Pancreas (tissue), 10 donors: ENCODE measurements at regions not wholly inside any gene's neighbourhood (a gene's known extent, or its start where the extent isn't known, plus 50 kb on each side); places are given as distances from the start of the nearest gene placed in this dataset.
A peak's percentile ranks its signal among the peaks of the same experiment; 100 is the strongest.

Experiments
- ATAC-seq, 4 donors: fragments of 200-7000 bp; cut with Tn5 transposase; one replicate each; pipeline versions ENCODE4 v1.8.0 to v1.9.1; 2020; ENCODE audit warnings: mild to moderate bottlenecking in 4 of 4, moderate library complexity in 4 of 4
- DNase-seq, 6 donors: peaks; one replicate each; pipeline ENCODE4 v3.0.0-alpha.2; 2020
- FAIRE-seq: peaks from 2 replicates; lab custom pipeline; 2012; peaks lifted over from hg19 to GRCh38; lab: Jason Lieb, UNC
- H3K27ac ChIP-seq, 4 donors: fragments of 200-600 bp; sonication (generic); 1 replicate in 3 of 4; 2 replicates in 1 of 4; pipeline versions ENCODE4 v1.5.0 to v1.8.0; 2020
- H3K27me3 ChIP-seq, 4 donors: fragments of 200-600 bp; one replicate each; pipeline ENCODE4 v1.8.0; 2021
- H3K36me3 ChIP-seq, 3 donors: fragments of 200-600 bp; sonication (generic) in 1 of 3; one replicate each; pipeline versions ENCODE4 v1.5.0 to v1.8.0; 2020 to 2021
- H3K4me1 ChIP-seq, 3 donors: fragments of 200-600 bp; one replicate each; pipeline ENCODE4 v1.8.0; 2021
- H3K4me3 ChIP-seq, 4 donors: fragments of 200-600 bp; sonication (generic) in 2 of 4; one replicate each; pipeline versions ENCODE4 v1.5.0 to v1.8.0; 2020 to 2021
- H3K9me3 ChIP-seq, 4 donors: fragments of 200-600 bp; one replicate each; pipeline ENCODE4 v1.8.0; 2021
- WGBS, 2 donors: extraction: QIAGEN DNeasy Blood & Tissue Kit; methylation state at CpG; one replicate each; pipeline ENCODE4 v1.1.7; 2013; 5-methylcytosine and 5-hydroxymethylcytosine counted together
- intact Hi-C, 3 donors: fragments of 100-400 bp; cut with DNase I; formaldehyde crosslinking; loops; one replicate each; pipeline versions ENCODE4 v1.11.1 to v1.14.2; 2022
- TF ChIP-seq, protein P1 (sequence below), 4 donors: fragments of 200-600 bp; sonication (generic) in 3 of 4; IDR thresholded peaks; one replicate each; pipeline versions ENCODE4 v1.5.0 to v1.8.0; 2021; ENCODE audit warnings: antibody characterized with exemption in 4 of 4
- donor health status: healthy with polysubstance abuse.
- donor health status: DM: no; HTN: no; CAD: no; lungs with moderate emphysema.
- donor health status: DM: no; HTN: no; CAD: no.
- donor health status: control.
- donor health status: control.
- donor health status: Bipolar disorder and iron deficiency.
- donor health status: DM: yes; HTN: yes; CAD: no.
- donor health status: DM: no; HTN: no; CAD: no.
- donor health status: DM: no; HTN: no; CAD: no.
- donor health status: DM: yes; HTN: yes; CAD: no.

DNA sequence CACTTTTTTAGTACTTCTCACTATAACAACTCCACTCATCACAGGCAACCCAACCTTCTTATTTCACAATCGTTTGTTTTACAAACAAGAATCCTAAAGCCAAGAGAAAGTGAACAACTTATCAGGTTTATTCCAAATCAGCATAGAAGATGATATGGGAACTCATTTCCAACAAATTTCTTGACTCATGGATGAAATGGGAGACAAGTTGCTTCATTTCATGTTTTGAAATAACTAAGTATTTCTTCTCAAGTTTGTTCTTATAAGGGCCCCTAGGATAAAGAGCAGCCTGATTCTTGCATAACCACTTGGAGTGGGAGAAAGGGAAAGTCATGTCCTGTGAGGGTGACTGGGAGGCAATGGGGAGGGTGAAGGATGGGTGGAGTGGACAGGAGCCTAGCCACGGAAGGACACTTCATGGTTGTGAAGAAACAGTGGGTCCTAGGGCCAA, 168.3 kb downstream of the DUSP6 start:
- intact Hi-C loops: no loop called here
- H3K36me3 ChIP-seq: no peaks in the 10 kb centered on the region
- TF ChIP-seq, protein P1, sequence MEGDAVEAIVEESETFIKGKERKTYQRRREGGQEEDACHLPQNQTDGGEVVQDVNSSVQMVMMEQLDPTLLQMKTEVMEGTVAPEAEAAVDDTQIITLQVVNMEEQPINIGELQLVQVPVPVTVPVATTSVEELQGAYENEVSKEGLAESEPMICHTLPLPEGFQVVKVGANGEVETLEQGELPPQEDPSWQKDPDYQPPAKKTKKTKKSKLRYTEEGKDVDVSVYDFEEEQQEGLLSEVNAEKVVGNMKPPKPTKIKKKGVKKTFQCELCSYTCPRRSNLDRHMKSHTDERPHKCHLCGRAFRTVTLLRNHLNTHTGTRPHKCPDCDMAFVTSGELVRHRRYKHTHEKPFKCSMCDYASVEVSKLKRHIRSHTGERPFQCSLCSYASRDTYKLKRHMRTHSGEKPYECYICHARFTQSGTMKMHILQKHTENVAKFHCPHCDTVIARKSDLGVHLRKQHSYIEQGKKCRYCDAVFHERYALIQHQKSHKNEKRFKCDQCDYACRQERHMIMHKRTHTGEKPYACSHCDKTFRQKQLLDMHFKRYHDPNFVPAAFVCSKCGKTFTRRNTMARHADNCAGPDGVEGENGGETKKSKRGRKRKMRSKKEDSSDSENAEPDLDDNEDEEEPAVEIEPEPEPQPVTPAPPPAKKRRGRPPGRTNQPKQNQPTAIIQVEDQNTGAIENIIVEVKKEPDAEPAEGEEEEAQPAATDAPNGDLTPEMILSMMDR (IDR thresholded peaks at IDR 0.05): no peak
- DNase-seq (peak in 1 of 6 donors; percentile 9), ATAC-seq (peak in 2 of 4 donors; percentile 64 to 78), FAIRE-seq (no peak)
- H3K27me3 ChIP-seq: no peaks in the 10 kb centered on the region
- no peaks in the 10 kb centered on the region for H3K9me3 ChIP-seq
- no peak overlapping the region for H3K27ac ChIP-seq
- H3K4me1 ChIP-seq: no peaks in the 10 kb centered on the region
- no peak overlapping the region for H3K4me3 ChIP-seq
- WGBS, 2 donors: 53 to 57% methylated on average over 2 of the region's 2 CpGs

DNA sequence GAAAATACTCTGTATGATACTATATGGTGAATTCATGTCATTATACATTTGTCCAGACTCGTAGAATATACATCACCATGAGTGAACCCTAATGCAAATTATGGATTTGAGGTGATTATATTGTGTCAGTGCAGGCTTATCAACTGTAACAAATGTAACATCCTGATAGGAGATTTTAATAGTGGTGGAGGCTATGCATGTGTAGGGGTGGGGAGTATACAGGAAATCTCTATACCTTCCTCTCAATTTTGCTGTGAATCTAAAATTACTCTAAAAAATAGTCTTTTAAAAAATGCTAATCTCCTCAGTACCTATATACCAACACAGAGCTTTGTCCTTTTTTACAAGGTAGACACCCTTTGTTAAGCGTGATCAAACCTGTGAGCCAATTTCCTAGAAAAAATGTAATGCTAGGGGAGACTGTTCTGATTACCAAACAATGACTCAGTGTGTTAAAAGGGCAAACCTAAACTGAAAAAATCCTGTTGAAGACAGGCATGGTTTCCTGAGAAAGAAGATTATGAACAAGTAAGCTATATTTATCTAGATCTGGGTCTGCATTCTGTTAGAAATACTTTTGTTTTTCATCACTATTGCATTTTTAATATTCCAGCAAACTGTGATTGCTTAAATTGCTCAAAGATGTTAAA, 170.9 kb downstream of the DUSP6 start:
- H3K36me3 ChIP-seq: no peaks in the 10 kb centered on the region
- DNase-seq (no peak), FAIRE-seq (no peak), ATAC-seq (peak in 2 of 4 donors; percentile 15 to 68)
- no peak overlapping the region for H3K27ac ChIP-seq
- no peaks in the 10 kb centered on the region for H3K4me1 ChIP-seq
- no peaks in the 10 kb centered on the region for H3K9me3 ChIP-seq
- intact Hi-C loops: no loop called here
- 83 to 92% methylated on average over 2 of the region's 2 CpGs for WGBS, 2 donors
- TF ChIP-seq, protein P1 (IDR thresholded peaks at IDR 0.05): no peak
- H3K27me3 ChIP-seq: no peaks in the 10 kb centered on the region
- no peak overlapping the region for H3K4me3 ChIP-seq

DNA sequence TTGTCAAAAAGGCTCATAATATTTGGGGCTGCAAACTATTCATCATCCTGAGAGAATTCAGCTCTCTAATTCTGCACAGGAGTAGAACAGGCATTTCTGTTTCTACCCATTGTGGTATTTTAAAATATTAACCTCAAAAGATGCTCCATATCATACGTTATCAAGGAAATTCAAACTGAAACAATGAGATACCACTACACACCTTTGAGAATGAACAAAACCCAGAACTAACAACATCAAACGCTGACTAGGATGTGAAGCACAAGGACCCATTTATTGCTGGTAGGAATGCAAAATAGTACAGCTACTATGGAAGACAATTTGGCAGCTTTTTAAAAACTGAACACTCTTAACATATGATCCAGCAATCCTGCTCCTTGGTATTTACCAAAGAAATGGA, 171.8 kb downstream of the DUSP6 start:
- Histone ChIP-seq H3K9me3 (no peaks in the 10 kb centered on the region), H3K4me3 (no peak overlapping the region), H3K36me3 (no peaks in the 10 kb centered on the region), H3K4me1 (no peaks in the 10 kb centered on the region), H3K27me3 (no peaks in the 10 kb centered on the region), H3K27ac (no peak overlapping the region)
- DNase-seq: no peak
- TF ChIP-seq, protein P1 (IDR thresholded peaks at IDR 0.05): no peak
- no peak for FAIRE-seq
- WGBS, 2 donors: 64 to 74% methylated on average over 2 of the region's 2 CpGs
- no peak for ATAC-seq
- intact Hi-C loops: no loop called here

DNA sequence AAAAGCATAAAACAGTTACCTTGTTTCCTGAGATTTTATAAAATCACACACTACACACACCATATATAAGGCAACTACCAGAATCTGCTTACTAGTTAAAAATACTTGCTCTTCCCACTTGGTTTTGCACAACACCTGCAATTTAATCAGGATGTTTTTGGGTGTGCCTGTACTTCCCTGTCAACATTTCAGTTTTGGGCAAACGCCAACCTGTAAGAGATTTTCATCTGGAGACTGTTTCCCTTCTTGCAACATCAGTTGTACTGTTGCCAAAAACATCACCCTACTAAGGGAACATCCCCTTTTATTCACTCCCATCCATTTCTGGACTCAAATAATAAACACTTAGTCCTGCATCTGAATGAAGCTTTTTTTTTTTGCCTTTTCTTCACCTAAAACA, 172.3 kb downstream of the DUSP6 start:
- intact Hi-C loops: no loop called here
- ATAC-seq: peak in 3 of 4 donors; percentile 46 to 61 (median 48)
- no peak for FAIRE-seq
- no peak overlapping the region for H3K4me3 ChIP-seq
- peak in 2 of 6 donors; percentile 11 to 32 for DNase-seq
- no peaks in the 10 kb centered on the region for H3K4me1 ChIP-seq
- no peaks in the 10 kb centered on the region for H3K9me3 ChIP-seq
- TF ChIP-seq, protein P1 (IDR thresholded peaks at IDR 0.05): no peak
- WGBS, 2 donors: 11 to 17% methylated on average over 1 of the region's 1 CpG
- no peaks in the 10 kb centered on the region for H3K36me3 ChIP-seq
- H3K27ac ChIP-seq: no peak overlapping the region
- no peaks in the 10 kb centered on the region for H3K27me3 ChIP-seq

DNA sequence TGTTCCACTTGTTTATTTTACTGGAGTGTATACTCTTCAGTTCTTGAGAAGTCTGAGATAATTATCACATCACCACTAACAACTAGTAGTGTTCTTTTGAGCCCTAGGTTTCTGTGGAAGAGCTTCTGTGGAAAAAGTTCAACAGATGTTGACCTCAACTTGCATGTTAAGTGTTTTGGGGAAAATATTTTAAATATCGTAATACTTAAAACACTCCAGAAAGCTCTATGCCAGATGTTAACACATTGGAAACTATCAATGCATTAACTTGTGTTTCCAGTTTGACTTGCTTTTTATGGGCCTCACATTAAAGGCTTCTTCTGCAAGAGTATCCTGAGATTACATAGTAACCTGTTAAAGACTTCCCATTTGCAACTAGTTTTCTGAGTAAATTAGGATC, 173.1 kb downstream of the DUSP6 start:
- ATAC-seq: no peak
- Histone ChIP-seq H3K9me3 (no peaks in the 10 kb centered on the region), H3K36me3 (no peaks in the 10 kb centered on the region), H3K27me3 (no peaks in the 10 kb centered on the region), H3K4me1 (no peaks in the 10 kb centered on the region), H3K27ac (no peak overlapping the region), H3K4me3 (no peak overlapping the region)
- intact Hi-C loops: no loop called here
- 88 to 95% methylated on average over 1 of the region's 1 CpG for WGBS, 2 donors
- DNase-seq: no peak
- TF ChIP-seq, protein P1 (IDR thresholded peaks at IDR 0.05): no peak
- no peak for FAIRE-seq
